ENCODE measurements at regions not wholly inside any gene's neighbourhood (a gene's known extent, or its start where the extent isn't known, plus 50 kb on each side); places are given as distances from the start of the nearest gene placed in this dataset.
"Not testable (repeated sequence)": the region's sequence is repeated elsewhere in the genome, so short reads cannot be mapped to it uniquely, and the experiment has no call there.

DNA sequence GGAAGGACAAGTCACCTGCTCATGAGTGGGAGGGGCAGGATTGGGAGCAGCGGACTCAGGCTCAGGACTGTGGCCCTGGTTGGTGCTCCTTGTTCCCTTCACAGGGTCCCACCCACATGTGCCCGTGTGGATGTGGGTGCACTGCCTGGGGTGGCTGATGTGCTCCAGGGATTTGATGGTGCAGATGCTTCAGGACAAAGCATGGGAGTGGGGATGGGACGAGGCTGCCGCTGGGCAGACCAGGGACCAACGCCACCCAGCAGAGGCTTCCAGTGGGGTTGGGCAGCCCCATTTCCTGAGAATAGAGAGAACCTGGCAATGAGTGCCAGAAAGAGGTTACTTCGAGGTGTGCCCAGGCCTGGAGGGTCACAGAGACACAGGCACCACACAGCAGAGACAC, 65.5 kb upstream of the IGLL5 start:
- DNase-seq (ENCODE audit: low read depth): no peak

DNA sequence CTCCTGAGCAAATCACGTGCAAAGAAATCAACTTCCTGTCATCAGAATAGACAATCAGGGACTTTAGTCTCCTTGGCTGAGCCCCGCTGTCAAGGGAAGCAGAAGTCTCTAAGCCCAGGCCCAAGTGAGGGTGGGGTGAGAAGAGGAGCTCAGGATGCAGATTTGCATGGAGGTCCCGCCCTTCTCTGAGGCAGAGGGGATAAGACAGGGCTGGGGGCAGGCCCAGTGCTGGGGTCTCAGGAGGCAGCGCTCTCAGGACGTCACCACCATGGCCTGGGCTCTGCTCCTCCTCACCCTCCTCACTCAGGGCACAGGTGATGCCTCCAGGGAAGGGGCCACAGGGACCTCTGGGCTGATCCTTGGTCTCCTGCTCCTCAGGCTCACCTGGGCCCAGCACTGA, 65.1 kb upstream of the IGLL5 start:
- not testable (repeated sequence) for DNase-seq (ENCODE audit: low read depth)

DNA sequence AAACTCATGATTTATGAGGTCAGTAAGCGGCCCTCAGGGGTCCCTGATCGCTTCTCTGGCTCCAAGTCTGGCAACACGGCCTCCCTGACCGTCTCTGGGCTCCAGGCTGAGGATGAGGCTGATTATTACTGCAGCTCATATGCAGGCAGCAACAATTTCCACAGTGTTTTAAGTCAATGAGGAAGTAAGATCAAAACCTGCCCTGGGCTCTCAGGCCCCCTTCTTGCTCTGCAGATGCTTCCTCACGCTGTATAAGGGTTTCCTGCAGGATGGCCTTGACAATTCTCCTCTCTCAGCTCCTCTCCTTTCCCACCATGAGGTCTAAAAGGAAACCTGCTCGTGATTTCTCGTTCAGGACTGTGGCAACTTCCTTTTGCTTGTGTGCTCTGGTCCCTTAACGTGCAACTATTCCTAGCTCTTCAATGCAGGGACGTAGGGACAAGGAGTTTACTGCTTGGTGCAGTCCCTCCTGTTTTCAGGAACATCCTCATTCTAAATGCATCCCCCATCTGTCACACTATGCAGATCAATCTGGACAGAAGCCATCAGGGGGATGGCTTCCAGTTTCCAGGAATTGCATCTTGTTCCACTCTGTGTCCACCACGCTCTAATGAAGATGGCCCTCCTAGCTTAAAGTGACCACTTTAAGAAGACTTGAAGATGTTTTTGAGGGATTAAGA, 64.3 kb upstream of the IGLL5 start:
- DNase-seq (ENCODE audit: low read depth): no peak

DNA sequence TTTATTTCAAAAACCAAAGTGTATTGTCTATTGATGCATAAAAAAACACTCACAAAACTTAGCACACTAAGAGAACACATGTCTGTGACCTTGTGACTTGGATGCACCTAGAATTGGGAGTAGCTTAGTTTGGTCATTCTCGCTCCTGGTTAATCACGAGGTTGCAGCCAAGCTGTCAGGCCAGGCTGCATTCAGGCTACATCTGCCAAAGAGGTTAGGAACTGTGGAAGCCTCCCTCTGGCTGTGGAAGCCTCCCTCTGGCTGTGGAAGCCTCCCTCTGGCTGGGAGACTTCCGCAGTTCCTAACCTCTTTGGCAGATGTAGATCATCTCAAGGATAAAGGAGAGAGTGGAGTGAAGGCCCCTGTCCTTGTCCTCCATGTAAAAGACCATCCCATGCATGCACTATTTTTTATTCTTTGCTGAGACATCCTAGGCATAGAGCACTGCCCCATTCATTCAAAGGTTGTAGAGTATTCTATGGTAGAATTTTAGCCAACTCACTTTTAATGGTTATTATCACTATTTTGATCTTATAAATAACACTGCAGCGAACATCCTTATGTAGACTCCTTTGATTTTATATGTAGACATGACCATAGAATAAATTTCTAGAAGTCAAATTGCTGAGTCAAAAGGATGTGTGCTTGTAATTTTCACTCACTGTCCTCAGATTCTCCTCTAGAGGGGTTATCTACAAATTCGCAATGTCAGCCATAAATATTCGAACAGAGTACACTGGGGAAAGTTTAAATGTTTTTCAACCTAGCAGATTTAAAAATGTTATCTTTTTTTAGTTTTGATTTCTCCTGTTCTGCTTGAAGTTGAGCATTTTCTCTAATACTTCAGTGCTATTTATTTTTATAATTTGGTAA, 63.0 kb upstream of the IGLL5 start:
- DNase-seq (ENCODE audit: low read depth): no peak

DNA sequence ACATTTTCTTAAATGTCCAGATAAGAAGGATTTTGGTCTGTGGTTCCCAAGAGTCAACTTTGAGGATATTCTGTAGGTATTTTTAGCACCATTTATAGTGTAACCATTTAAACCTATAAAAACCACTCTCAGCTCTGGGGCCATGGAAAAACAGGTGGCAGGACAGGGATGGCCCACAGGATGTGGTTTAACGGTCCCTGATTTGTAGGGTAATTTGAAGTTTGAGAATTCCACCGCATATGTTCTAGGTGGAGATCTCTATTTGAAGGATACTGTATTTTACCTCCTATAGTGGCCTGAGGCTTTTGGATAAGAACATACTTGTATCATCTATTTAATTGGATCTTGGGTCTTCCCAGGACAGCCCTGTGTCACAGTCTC, 62.4 kb upstream of the IGLL5 start:
- no peak for DNase-seq (ENCODE audit: low read depth)

DNA sequence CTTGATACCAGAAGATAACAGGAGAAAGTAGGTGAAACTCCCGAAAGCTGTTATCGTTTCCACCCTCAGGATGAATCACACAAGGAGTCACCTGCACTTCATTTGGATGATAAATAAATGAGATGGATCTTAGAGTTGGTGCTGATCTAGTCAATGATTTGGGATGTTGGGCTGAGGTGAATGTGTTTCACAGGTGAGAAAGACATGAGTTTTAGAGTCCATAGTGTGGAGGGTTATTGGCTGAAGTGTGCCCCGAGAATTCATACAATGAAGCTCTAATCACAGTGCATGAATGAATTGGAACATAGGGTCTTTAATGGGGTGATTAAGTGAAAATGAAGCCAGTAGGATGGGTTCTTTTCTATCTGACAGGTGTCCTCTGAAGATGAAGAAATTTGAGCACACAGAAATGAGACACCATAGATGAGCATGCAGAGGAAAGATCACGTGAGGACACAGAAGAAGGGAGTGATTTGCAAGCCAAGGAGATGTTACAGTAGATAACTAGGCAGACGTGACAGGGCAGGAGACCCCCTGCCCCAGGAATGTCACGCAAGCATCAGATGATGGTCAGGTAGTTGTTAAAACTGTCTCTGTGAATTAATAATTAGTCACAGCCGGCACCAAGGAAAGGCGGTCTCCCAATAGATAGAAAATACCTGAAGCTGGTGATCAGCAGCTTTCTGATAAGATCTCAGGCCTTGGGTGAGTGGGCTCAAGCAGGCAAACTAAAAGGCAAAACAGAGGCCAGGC, 60.3 kb upstream of the IGLL5 start:
- DNase-seq (ENCODE audit: low read depth): no peak

DNA sequence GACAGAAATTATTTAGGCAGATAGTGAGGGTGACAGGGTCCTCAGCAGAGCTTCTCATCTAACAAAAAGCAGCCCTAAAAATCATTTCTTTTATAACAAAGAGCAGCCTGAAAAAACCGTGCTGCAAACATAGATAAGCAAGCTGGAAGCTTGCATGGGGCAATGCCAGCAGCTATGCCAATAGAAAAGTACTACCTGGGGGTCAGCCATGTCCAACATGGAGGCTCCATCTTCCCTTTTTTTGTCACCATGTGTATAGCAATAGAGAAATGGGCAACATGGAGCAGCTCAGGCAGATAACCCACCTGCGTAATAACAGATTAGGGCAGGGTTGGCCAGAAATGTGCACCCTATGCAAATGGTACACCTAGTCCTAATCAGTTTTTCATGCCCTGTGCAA, 57.4 kb upstream of the IGLL5 start:
- no peak for DNase-seq (ENCODE audit: low read depth)

DNA sequence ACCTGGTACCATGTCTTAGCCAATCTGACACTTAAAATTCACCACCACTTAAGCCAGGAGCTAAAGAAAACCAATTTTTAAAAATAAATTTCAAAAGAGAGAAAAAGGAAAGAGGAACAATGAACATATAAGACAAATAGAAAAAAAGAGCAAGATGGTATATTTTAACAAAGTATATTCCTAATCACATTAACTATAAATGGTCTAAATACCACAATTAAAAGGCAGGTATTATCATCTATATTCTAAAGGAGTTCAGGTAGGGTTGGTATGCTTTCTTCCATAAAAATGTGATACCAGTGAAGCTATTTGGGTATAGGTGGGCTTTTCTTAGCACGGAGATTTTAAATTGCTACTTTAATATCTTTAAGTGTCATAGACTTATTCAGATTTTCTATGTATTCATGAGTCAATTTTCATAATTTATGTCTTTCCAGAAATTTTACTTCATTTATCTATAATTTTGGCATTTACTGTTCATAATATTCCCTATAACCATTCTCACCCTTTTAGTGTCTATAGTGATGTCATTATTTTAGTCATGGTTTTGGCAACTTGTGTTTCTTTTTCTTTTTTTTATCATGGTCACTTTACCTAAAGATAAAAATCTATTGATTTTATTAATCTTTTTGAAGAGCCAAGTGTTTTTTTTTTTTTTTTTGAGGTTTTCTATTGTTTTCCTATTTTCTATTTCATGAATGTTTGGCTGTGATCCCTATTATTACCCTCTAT, 56.5 kb upstream of the IGLL5 start:
- DNase-seq (ENCODE audit: low read depth): no peak

DNA sequence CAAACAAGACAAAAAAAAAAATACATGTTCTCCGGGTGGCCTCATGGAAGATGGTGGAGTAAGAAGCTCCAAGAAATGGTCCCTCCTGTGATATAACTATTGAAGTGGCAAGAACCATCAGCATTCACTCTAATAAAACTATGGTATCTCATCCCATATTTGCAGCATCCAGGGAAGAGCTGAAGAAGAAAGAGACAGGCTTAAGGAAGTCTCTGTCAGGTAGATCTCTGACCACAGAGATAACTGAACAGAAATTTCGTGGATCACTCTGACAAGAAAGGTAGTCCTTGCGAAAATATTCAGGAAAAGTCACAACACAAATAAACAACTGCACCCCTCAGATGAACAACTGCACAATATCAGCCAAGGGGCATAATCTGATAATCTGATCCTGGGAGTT, 54.6 kb upstream of the IGLL5 start:
- no peak for DNase-seq (ENCODE audit: low read depth)

DNA sequence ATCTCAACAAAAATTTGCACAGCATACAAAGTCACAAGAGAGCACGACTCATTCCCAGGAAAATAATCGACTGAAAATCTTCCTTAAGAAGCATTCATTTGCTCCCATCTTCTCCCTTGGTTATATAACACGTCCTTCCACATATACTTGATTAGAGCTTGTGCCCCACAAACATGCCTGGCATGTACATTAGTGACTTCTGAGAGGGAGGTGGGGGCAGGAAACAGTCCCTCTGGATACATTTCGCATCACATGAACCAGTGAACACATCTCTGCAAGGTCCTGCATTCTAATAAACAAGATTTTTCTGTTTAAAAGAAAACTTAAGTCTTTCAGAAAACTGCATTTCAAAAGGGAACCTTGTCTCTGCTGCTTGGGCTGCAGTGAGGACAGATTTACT, 54.1 kb upstream of the IGLL5 start:
- DNase-seq (ENCODE audit: low read depth): no peak

DNA sequence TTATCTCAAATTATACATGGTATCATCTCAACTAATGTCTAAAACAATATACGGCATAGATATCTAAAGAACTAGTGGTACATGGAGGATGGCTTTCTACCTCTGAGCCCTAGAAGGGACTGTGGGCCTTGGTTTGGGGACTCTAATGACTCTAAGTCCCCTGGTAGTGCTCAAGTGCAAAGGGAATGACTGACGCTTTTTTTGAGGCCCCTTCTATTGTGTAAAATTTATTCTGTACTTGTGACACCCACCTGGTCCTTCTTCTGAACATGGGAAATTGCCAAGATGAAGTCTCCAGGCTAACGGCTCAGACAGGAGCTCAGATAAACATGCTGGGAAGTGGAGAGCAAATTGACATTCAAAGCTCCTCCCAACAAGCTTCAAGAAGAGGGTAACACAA, 53.4 kb upstream of the IGLL5 start:
- no peak for DNase-seq (ENCODE audit: low read depth)

DNA sequence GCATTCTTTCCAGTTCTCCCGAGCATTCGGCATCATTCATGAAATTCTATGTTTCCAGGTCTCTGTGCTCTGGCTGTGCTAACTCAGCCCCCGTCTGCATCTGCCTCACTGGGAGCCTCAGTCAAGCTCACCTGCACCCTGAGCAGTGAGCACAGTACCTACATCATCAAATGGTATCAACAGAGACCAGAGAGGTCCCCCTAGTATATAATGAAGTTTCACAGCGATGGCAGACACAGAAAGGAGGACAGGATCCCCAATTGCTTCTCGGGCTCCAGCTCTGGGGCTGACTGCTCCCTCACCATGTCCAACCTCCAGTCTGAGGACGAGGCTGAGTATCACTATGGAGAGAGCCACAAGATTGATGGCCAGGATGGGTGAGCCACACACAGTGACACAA, 52.8 kb upstream of the IGLL5 start:
- no peak for DNase-seq (ENCODE audit: low read depth)

DNA sequence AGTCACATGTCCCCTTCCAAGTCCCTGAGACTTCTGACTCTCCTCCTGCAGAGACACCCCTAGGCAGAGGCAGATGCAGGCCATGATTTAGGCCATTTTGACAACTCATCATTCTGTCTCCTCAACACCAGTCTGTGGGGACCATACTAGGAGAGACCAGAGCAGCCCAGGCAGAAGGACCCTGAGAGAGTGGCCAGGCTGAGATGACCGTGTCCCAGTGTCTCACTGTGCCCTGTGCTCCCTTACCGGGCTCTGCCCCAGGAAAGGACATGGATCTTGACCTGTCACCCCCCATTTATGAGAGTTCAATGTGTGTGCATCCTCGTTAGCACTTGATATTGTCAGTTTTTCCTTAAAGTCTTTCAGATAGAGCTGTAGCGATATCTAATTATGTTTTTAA, 52.4 kb upstream of the IGLL5 start:
- no peak for DNase-seq (ENCODE audit: low read depth)

DNA sequence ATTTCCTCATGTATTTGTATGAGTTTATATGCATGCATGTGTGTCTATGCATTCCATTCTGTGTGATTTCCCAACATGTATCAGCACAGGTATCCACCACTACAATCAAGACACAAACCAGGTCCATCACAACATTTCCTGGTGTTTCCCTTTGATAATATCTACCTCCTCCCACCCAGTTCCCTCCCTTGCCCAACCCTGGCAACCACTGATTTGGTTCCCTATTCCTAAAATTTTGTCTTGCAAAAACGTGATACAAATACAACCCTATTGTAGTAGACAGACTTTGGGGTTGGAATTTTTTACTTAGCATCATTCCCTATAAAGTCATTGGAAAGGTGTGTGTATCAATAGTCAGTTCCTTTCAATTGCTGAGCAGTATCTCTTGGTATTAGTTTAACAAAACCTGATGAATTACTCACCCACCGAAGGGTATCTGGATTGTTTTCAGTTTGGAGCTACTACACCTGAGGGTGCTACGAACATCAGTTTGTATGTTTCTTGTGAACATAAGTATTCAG, 51.8 kb upstream of the IGLL5 start:
- no peak for DNase-seq (ENCODE audit: low read depth)

DNA sequence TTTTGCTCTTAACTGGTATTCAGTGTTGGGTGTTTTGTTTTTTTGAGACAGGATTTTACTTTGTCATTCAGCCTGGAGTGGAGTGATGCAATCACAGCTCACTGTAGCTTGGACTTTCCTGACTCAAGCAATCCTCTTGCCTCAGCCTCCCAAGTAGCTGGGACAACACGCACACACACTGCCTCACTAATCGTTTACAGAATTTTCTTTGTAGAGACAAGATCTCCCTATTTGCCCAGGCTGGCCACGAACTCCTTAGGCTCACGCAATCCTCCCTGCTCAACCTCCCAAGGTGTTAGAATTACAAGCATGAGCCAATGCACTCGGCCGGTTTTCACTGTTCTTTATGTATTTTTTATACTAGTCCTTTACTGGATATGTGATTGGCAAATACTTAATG, 51.0 kb upstream of the IGLL5 start:
- no peak for DNase-seq (ENCODE audit: low read depth)

Measured in M059J (cell line).